RWPE1 (cell line): ENCODE measurements at regions not wholly inside any gene's neighbourhood (a gene's known extent, or its start where the extent isn't known, plus 50 kb on each side); places are given as distances from the start of the nearest gene placed in this dataset.
"Not testable (repeated sequence)": the region's sequence is repeated elsewhere in the genome, so short reads cannot be mapped to it uniquely, and the experiment has no call there.

ENCODE experiments used
- CTCF ChIA-PET: fragments of 350-600 bp; sonication (Branson Sonifier 250); formaldehyde crosslinking; extraction: SDS; loops from one replicate; lab custom pipeline; 2021; lab: Yijun Ruan, JAX
- POLR2A ChIA-PET: fragments of 400-600 bp; formaldehyde crosslinking; extraction: SDS; loops from one replicate; lab custom pipeline; 2020; ENCODE audit warnings: antibody characterized with exemption; ENCODE audit not compliant: low non-redundant PET; lab: Yijun Ruan, JAX
- DNase-seq: peaks from one replicate; pipeline ENCODE4 v3.0.0; 2012; ENCODE audit warnings: low spot score
- H3K27ac ChIP-seq: fragments of 450-650 bp; 2 replicates; pipeline ENCODE4 v1.5.1; 2017
- CTCF ChIP-seq: fragments of 450-650 bp; conservative IDR thresholded peaks from 2 replicates; pipeline ENCODE4 v1.5.1; 2017; ENCODE audit warnings: low read depth, mild to moderate bottlenecking

GRCh38 chr11:103601225-103601846 is 435.1 kb upstream of the DDI1 start:
- POLR2A ChIA-PET = no interaction called here
- CTCF ChIA-PET = interaction anchor here (0.5 to 1.2 kb wide), 18 partner anchors 9 to 417 kb away, joined by 3 to 6 read pairs (median 3); no protein-coding TSS in a partner anchor
- no peak overlapping the region for H3K27ac ChIP-seq
- peak; percentile 70 for DNase-seq
- TF ChIP-seq CTCF = peak; percentile 87

GRCh38 chr11:103602840-103603239 is 433.6 kb upstream of the DDI1 start:
- POLR2A ChIA-PET = no interaction called here
- DNase-seq = no peak
- no peak for TF ChIP-seq CTCF
- no peak overlapping the region for H3K27ac ChIP-seq
- CTCF ChIA-PET = interaction anchor here (0.6 to 0.9 kb wide), 4 partner anchors 80 to 400 kb away, joined by 3 to 4 read pairs (median 4); no protein-coding TSS in a partner anchor

GRCh38 chr11:103604310-103604709 is 432.1 kb upstream of the DDI1 start:
- POLR2A ChIA-PET = no interaction called here
- CTCF ChIA-PET = interaction anchor here (0.7 kb wide), 1 partner anchor 225 kb away, joined by 3 read pairs; no protein-coding TSS in a partner anchor
- H3K27ac ChIP-seq = no peak overlapping the region
- TF ChIP-seq CTCF = no peak
- no peak for DNase-seq

- no peak for TF ChIP-seq CTCF
- H3K27ac ChIP-seq = no peak overlapping the region
- ChIA-PET CTCF (interaction anchor here (0.6 kb wide), 3 partner anchors 476 to 1310 kb away, joined by 3 read pairs; no protein-coding TSS in a partner anchor), POLR2A (no interaction called here)
- DNase-seq = no peak
These were observed 427.9 kb upstream of the DDI1 start for GRCh38 chr11:103608566-103608965.

GRCh38 chr11:103609117-103610066 is 427.0 kb upstream of the DDI1 start:
- H3K27ac ChIP-seq = no peak overlapping the region
- DNase-seq = peak; percentile 87
- ChIA-PET POLR2A (no interaction called here), CTCF (interaction anchor here (0.6 to 0.8 kb wide), 5 partner anchors 226 to 1309 kb away, joined by 3 read pairs; no protein-coding TSS in a partner anchor)
- TF ChIP-seq CTCF = peak; percentile 44

- H3K27ac ChIP-seq = no peak overlapping the region
- CTCF ChIA-PET = interaction anchor here (1.0 kb wide), 1 partner anchor 9 kb away, joined by 3 read pairs; no protein-coding TSS in a partner anchor
- no peak for TF ChIP-seq CTCF
- no peak for DNase-seq
- POLR2A ChIA-PET = no interaction called here
These were observed 426.0 kb upstream of the DDI1 start for GRCh38 chr11:103610435-103610834.

GRCh38 chr11:103611526-103612260 is 424.7 kb upstream of the DDI1 start:
- POLR2A ChIA-PET, DNase-seq, H3K27ac ChIP-seq: not testable (repeated sequence)
- CTCF ChIA-PET = interaction anchor here (1.1 kb wide), 1 partner anchor 902 kb away, joined by 5 read pairs; no protein-coding TSS in a partner anchor

GRCh38 chr11:103612451-103612850 is 424.0 kb upstream of the DDI1 start:
- DNase-seq, H3K27ac ChIP-seq, POLR2A ChIA-PET: not testable (repeated sequence)
- CTCF ChIA-PET = interaction anchor here (1.1 kb wide), 1 partner anchor 903 kb away, joined by 5 read pairs; no protein-coding TSS in a partner anchor
